WTC11 (cell line): ENCODE measurements at regions not wholly inside any gene's neighbourhood (a gene's known extent, or its start where the extent isn't known, plus 50 kb on each side); places are given as distances from the start of the nearest gene placed in this dataset.

Source experiments
- AFF4 ChIP-seq: sonication (generic); formaldehyde crosslinking; IDR thresholded peaks from 2 replicates; pipeline ENCODE4 v1.8.1; 2023; ENCODE audit warnings: mild to moderate bottlenecking, missing genetic modification reagents, borderline replicate concordance
- ATF3 ChIP-seq: sonication (generic); formaldehyde crosslinking; conservative IDR thresholded peaks from 2 replicates; pipeline ENCODE4 v1.8.1; 2022; ENCODE audit warnings: mild to moderate bottlenecking, missing genetic modification reagents
- CTCF ChIP-seq: fragments of 200-600 bp; IDR thresholded peaks from 2 replicates; pipeline ENCODE4 v1.8.0; 2022; ENCODE audit warnings: antibody characterized with exemption
- FOXP4 ChIP-seq: sonication (generic); formaldehyde crosslinking; IDR thresholded peaks from 2 replicates; pipeline ENCODE4 v1.8.0; 2022; ENCODE audit warnings: mild to moderate bottlenecking, missing genetic modification reagents
- JUN ChIP-seq: sonication (generic); formaldehyde crosslinking; IDR thresholded peaks from 2 replicates; pipeline ENCODE4 v1.8.0; 2023; ENCODE audit warnings: mild to moderate bottlenecking, missing genetic modification reagents
- MLX ChIP-seq: sonication (generic); formaldehyde crosslinking; IDR thresholded peaks from 2 replicates; pipeline ENCODE4 v1.8.1; 2023; ENCODE audit warnings: mild to moderate bottlenecking, missing genetic modification reagents, moderate library complexity
- NFE2L1 ChIP-seq: sonication (generic); formaldehyde crosslinking; IDR thresholded peaks from 2 replicates; pipeline ENCODE4 v1.8.1; 2023; ENCODE audit warnings: missing genetic modification reagents
- RELA ChIP-seq: sonication (generic); formaldehyde crosslinking; IDR thresholded peaks from 2 replicates; pipeline ENCODE4 v1.8.1; 2022; ENCODE audit warnings: missing genetic modification reagents, mild to moderate bottlenecking, borderline replicate concordance
- SP1 ChIP-seq: sonication (generic); formaldehyde crosslinking; conservative IDR thresholded peaks from 2 replicates; pipeline ENCODE4 v1.8.1; 2022; ENCODE audit warnings: missing genetic modification reagents
- TEAD4 ChIP-seq: sonication (generic); formaldehyde crosslinking; IDR thresholded peaks from 2 replicates; pipeline ENCODE4 v1.8.0; 2022; ENCODE audit warnings: mild to moderate bottlenecking, missing genetic modification reagents
- TP53 ChIP-seq: sonication (generic); formaldehyde crosslinking; IDR thresholded peaks from 2 replicates; pipeline ENCODE4 v1.8.1; 2023; ENCODE audit warnings: mild to moderate bottlenecking, missing genetic modification reagents
- ZNF232 ChIP-seq: sonication (generic); formaldehyde crosslinking; IDR thresholded peaks from 2 replicates; pipeline ENCODE4 v1.8.0; 2022; ENCODE audit warnings: mild to moderate bottlenecking, missing genetic modification reagents
- ZNF423 ChIP-seq: fragments of 250-450 bp; sonication (Bioruptor Pico); IDR thresholded peaks from 2 replicates; pipeline ENCODE4 v2.1.2; 2022; ENCODE audit warnings: mild to moderate bottlenecking, moderate library complexity

GRCh38 chr10:53111529-53111928 lies 338.9 kb upstream of the MBL2 start:
- TF ChIP-seq CTCF (no peak), ZNF423 (CRISPR knock-in tag) (no peak), ATF3 (CRISPR knock-in tag) (no peak), TEAD4 (CRISPR knock-in tag) (no peak), RELA (CRISPR knock-in tag) (no peak), SP1 (CRISPR knock-in tag) (no peak), JUN (CRISPR knock-in tag) (no peak), MLX (CRISPR knock-in tag) (no peak), FOXP4 (CRISPR knock-in tag) (no peak), NFE2L1 (CRISPR knock-in tag) (no peak), ZNF232 (CRISPR knock-in tag) (no peak), TP53 (CRISPR knock-in tag) (no peak), AFF4 (CRISPR knock-in tag) (no peak)
